Fibroblast of skin of left biceps (primary cell): ENCODE measurements at regions not wholly inside any gene's neighbourhood (a gene's known extent, or its start where the extent isn't known, plus 50 kb on each side); places are given as distances from the start of the nearest gene placed in this dataset.

Experiments used
- DNase-seq, 2 experiments: peaks; one replicate each; pipeline ENCODE4 v3.0.0-alpha.2; 2013; ENCODE audit warnings: low read depth in 2 of 2

DNA sequence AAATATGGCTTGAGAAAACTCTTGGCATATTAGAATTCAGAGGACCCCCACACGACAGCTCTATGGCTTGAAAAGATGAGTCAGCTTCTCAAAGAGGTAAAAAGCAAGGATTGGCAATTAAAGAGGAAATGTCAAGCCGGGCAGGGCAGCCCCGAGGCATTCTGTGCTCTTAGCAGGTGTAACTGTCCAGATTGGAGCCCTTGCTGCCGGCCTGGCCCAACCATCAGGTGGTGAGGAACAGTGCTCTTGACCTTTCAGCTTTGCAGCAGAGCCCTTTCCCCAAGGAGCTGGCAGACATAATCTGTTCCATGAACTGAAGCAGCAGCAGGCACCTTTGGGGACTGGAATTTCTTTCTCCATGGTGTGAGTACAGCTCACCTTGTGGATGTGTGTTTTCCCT, 287.8 kb downstream of the UTP18 start:
- DNase-seq: no peak

DNA sequence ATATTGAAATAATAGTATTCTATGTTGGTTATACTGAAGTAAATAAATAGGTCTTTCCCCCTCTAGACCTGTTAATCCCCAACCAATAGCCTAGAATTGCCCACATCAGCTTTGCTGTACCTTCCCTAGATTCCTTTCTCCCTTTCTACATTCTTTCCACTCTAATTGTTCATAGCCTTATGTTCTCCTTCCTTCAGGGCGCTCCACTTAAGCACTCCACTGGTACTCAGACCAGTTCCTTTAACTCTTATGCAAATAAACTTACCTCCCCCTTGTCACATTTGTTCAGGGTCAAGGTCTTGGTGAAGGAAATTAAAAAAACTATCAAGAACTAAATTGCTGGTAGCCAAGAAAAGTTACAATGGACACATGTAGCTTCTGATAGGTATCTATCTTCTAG, 294.8 kb downstream of the UTP18 start:
- DNase-seq: no peak

GRCh38 chr17:51559778-51560177, 299.4 kb downstream of the UTP18 start:
- no peak for DNase-seq

DNA sequence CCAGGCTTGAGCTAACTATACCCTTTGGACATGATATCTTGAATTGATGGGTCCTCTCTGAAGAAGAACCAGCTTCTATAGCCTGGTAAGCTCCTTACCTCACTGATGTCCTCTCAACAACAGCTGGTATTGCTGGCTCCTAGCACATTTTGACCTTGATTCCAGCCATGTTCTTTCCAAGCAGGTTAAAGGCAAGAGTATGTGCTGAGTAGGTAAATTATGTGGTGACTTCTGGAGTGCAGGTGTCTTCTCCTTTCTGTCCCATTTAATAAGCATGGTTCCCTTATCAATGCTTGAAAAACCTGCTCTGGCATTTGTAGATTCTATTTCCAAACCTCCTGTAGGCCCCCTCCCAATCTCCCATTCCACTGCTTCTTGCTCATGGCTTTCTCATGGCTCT, 300.1 kb downstream of the UTP18 start:
- DNase-seq: no peak

GRCh38 chr17:51563961-51564360, 303.6 kb downstream of the UTP18 start:
- no peak for DNase-seq

DNA sequence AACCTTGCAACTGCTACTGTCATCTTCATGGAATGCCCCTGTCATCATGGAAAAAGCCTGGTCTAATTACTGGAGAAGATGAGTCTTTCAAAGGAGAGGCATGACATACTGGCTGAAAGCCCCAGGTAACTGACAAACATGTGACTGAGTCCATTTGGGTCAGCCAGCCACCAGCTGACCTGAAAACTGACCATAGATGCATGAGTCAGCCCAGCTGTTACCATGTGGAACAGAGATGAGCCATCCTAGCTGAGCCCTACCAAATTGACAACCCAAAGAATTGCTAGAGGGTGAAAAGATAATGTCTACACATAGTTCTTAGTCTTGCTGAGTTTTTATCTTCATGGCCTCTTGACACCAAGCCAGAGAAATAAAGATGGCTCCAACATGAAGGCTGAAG, 311.8 kb downstream of the UTP18 start:
- DNase-seq: no peak
